ENCODE measurements at regions not wholly inside any gene's neighbourhood (a gene's known extent, or its start where the extent isn't known, plus 50 kb on each side); places are given as distances from the start of the nearest gene placed in this dataset.

DNA sequence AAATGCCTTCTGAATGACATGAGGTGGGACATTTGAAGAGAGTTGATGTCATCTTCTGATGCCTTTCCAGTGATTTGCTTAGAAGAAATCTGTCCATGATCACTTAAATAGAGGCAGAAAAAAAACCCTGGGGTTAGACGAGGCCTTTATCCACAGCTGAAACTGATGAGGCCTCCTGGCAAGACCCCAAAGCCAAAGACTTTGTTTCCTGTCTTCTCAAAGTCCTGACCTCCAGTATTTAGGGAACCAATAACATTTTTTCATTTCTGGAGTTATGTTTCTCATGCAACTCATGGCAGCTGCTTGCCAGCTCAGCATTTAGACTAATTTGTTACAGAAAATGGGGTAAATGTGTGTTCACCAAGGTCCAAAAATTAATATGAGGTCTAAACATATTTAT lies 248.0 kb upstream of the PRDM1 start:
- DNase-seq, result no peak

DNA sequence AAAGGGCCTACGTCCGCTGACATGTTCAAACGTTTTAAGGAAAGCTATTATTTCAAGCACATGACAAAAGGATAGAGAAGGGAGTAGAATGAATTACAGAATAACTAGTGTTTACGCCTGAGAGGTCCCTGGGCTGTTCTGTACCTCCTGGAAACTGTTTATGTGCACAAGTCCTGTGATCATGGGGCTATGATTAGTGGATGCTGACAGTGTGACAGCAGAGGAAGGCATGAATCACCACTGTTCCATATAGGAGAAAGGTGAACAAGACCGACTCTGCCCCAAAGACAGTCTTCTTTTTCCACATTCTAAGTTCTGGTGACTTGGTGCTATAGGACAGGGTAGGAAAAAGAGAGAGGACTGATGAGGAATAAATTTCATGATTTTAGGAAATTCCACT lies 249.2 kb upstream of the PRDM1 start:
- no peak for DNase-seq

- no peak for DNase-seq
These were observed 249.8 kb upstream of the PRDM1 start for GRCh38 chr6:105836379-105836778.

DNA sequence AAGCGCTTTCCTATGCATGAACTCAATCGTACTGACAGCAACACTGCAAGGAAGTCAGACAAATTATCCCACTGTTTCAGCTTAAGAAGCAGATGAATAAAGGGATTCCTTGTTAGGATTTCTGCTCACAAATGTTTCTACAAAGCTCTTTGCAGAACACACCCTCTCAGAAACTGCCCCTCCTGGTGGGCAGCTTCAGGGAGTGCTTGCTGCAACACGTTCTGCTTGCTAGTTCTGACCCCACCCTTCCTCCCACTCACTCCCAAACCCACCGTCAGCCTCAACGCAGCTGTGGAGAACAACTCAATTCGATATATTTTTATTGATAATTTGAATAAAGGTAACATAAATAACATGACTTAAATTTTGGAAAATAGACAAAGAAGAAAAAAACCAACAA lies 250.8 kb upstream of the PRDM1 start:
- no peak for DNase-seq

GRCh38 chr6:105833959-105834947 lies 251.9 kb upstream of the PRDM1 start:
- DNase-seq, result no peak

GRCh38 chr6:105832313-105832761 lies 253.8 kb upstream of the PRDM1 start:
- DNase-seq, result no peak

DNA sequence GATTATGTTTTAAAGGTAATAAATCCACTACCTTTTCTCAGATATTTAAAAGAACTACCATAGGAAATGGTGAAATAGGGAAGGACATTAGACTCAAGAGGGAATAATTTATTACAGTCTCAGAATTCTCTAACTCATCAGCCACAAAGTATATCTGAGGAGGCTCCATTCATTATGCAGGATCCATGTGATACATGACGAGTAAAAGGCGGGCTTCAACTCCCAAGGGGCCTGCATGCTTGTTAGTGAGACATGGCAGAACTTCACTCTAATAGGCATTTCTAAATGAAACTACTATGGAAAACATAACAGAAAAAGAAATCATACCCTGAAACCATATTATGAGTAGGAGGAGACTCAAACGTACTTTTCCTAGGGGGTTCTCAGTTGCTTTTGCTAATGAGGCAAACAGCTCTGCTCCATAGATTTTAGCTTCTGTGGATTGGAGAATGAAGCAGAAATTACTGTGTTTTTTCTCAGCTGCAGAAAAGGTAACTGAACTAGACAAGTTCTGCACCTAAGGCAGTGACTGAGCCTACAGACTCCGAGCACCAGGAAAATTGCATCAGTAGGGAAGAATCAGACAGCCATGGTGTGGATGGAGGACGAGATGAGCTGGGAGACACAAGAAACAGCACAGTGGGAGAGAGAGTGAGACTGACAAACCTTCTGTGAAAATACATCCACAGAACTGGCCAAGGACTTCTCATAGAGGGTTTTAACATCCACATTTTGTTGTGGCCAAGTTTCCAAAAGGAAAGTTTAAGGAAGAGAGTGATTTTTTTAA lies 254.6 kb upstream of the PRDM1 start:
- no peak for DNase-seq

DNA sequence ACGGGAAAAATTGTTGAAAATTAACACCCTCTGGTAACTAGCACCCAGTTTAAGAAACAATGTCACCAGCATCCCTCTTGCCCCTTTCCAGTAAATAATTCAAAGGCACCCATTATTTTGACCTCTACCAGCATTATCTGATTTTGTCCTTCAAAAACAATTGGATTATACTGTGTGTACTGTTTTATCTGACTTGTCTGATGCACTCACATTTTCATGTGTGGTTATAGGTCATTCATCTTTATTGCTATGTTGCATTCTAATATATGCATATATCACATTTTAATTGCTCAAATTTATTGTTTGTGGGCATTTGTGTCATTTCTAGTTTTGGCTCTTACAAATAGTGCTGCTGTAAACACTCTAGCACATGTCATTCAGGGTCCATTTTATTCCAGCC lies 260.9 kb upstream of the PRDM1 start:
- DNase-seq, result no peak

DNA sequence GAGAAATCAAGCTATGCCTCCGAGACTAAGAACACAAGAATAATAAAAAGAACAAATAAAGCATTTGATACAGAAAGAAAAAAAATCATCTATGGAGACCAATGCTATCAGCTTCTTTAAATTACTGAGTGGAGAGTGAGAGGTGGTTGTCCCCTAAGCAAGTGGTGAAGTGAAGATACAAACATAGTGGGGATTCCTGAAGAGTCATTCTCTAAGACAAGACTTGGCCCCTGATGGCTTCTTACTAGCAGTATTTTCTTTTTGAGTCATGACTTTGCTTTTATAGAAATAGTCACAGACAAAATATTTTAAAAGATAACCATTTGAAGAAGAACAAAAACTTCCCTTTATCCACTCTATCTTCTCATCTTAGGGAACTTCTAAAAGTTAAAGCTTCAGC lies 261.4 kb upstream of the PRDM1 start:
- DNase-seq, result no peak

DNA sequence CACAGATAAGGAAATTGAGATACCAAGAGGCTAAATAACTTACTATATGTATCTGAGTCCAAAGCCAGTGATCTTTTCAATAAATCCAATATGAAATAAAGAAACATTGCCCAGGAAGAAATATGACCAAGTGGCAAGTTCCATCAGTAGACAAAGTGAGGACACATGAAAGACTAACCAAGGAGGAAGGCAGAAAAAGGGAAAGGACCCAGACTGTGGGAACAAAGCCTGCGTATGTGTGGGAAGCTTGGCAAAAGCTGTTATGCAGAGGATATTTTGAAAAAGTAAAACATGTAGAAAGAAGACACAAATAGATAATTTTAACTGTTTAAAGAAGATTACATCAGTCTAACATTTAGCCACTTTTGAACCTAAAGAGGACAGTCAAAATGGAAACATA lies 264.4 kb upstream of the PRDM1 start:
- no peak for DNase-seq

DNA sequence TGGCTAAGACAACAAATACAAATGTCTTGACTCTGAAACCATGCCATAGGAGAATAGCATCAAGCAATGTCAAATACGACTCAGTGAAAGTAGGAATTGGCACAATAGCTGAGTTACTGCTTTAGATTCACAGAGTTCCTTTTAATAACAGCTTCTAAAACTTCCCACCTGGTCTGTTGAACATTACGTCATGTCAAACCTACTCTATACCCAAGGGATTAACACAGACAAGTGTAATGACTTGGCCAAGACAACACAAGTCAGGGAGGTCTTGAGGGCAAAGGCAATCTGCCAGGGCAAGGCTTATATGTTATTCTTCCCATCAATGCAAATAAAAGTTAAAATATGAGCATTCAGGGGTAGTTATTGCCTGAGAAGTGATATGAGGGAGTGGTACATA lies 265.1 kb upstream of the PRDM1 start:
- DNase-seq, result no peak

DNA sequence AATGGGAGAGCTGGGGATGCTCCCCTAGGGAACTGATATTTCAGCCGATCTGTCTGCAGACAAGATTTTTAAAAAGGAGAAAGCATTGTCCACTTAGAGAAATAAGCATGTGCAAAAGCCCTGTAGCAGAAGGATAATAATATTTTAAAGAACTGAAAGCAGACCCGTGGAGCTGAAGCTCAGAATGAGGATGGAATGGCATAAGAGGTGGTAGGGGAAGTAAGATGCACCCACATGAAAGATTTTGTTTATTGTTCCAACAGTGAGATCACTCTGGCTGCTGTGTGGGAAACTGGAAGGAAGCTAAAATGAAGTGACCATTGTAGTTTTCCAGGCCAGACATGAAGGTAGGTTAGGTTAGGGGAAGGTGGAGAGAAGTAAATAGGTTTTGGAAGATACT lies 266.4 kb upstream of the PRDM1 start:
- DNase-seq, result no peak

DNA sequence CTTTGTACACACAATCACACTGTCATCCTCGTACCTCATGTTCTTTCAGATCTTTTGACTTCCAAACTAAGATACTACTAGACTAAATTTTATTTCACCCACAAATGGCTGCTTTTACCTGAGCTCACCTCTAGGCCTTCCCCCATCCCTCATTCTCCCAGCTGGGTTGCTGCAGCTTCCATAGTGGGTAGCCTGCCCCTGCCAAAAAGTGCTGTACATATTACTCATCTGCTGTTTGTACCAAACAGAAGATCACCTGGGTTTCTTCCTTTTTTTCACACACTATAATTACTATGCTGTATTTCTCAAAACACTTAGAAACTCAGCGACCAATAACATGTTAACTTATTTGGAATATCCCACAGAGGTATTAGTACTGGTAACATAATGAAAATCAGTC lies 267.6 kb upstream of the PRDM1 start:
- no peak for DNase-seq

GRCh38 chr6:105817961-105818360 lies 268.2 kb upstream of the PRDM1 start:
- no peak for DNase-seq

DNA sequence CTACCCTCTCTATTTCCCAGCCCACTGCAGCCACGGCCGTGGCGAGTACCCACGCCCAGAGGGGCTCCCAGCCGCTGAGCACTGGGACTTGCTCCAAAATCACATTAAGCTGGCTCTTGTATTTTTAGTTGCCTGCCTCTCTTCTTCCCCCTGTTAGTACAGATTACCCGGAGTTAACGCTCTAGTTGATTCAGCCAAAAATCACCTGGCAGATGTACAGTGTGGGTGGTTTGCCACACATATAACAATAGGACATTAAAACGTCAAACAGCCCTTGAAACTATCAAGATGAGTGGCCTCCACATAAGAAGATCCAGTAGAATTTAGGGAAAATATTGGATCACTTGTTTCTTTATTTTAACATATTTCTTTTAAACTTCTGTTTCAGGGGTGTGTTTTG lies 268.8 kb upstream of the PRDM1 start:
- no peak for DNase-seq

DNA sequence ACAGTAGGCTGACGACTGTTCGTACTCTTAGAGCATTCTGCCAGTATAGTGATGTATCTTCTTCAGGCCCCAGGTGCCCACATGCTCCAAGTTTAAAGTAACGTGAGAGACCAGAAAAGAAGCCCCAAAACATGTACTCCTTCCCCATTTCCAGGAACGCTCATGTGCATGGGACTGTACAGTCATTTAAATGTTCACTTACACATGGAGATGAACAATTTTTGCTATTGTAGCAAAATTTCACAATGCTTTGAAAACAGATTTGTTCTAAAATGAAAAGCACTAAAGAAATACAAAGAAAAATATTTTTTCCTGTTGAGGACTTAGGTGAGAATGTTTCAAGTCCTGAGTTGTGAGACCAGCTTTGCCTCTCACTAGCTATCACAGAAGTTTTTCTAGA lies 269.3 kb upstream of the PRDM1 start:
- no peak for DNase-seq

GRCh38 chr6:105815661-105816555 lies 270.2 kb upstream of the PRDM1 start:
- no peak for DNase-seq

DNA sequence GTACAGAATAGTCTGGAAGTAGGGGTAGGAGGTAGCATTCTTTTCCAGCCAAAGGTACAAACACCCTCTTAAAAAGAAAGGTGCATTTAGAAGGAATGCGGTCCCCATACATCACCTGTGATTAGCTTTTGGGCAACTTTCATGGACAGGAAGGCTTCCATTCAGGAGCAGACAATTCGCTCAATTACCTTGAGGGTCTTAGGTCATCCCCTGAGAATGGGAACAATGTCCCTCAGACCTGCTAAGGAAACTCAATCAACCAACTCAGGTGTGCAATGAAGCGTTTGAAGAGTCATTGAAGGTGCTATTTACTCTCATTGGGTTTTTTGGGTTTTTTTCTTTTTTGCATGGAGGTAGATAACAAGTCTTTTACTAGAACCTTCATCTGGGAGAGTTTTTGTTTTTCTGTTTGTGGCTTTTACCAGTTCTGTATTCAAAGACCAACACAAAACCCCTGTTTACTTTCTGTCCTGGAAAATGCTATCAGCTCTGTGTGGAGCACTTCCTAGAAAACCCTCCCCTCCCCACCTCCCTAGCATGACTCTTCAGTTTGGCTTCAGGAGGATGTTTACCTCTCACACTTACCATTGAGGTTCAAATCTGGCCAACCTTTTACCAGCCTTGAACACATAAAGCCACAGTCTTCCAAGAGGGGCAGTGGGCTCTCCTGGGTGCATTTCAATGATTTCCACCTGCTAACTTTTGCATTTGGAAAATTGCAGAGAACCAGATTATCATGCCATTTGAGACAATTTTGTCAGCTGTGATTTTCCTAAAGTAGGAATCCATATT lies 271.2 kb upstream of the PRDM1 start:
- DNase-seq, result no peak

DNA sequence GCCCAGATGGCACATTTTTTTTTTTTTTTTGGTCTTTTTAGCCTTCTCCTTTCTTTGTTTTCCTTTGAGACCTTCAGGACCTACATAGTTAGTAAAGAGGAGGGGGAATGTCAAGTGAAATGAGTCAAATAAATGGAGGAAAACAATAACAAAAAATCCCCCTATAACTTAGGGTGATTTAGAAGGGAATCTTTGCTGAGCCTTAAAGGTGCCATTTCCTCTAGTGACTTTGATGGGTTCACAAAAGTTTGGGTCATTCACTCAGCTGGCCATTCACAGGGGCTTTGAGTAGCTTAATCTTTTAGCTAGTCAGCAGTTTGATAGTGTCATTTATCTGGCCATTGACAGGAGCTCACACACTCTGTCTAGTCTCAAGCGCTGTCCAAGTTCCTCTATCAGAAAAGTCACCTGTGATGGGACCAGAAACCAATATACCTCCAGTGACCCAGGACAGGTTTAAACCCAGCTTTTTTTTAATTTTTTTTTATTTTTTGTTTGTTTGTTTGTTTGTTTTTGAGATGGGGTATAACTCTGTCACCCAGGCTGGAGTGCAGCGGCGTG lies 275.1 kb upstream of the PRDM1 start:
- DNase-seq, result no peak

DNA sequence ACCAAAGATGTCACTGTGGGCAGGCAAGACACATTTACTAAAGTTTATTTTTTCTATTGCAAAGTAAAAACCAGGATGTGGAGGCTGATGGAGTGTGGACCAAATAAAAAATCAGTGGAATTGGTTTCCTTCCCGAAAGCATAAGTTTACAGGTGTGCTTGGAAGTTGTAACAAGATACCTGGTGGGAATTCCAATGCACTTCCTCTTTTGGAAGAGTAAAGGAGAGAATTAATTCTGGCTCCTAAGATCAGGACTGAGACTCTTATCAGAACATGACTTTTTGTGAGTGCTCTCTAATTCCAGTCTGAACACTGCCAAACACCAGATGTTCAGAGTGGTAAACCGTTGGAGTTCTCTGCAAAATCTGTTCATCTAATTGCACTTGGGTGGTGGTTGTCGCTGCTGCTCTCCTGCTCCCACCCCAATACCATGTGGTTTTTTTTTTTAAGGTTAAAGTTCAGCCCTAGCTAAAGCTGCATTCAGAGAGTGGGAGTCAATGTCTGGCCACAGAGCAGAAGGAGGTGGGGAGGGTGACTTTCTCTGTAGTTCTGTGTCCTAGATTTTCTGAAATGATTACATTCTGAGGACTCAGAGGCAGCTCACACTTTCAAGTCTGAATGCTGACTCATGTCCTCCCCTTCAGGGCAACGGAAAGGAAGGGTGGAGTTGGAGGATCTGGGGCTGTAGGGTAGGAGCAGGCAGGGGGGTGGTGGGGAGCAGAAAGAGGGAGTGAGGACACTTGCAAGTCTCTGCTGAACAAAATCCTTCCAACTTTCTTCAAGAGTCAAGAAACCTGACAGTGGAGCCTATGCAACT lies 275.8 kb upstream of the PRDM1 start:
- DNase-seq, result no peak

- DNase-seq, result no peak
These were observed 277.6 kb upstream of the PRDM1 start for GRCh38 chr6:105808571-105808970.

Measured in NCI-H2107 (cell line).